ENCODE measurements at regions not wholly inside any gene's neighbourhood (a gene's known extent, or its start where the extent isn't known, plus 50 kb on each side); places are given as distances from the start of the nearest gene placed in this dataset.

DNA sequence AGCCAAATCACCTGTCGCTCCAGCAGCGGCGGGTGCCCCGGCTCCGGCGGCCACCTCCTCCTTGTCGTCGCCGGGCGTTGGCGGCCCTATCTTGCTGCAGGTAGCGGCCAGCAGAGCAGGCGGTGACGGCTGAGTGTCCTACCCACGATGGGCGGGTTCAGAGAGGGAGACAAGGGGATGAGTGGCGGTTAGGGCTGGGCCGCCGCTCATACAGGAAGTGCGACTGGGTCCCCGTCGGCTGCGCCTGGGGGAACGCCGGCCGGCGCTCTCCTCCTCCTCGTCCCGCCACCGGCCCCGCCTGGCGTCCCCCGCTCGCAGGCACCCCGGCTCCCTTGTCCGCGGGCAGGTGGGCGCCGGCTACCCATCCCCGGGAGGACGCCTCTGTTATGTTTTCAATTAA lies 1692.0 kb downstream of the SLITRK5 start:
- Histone ChIP-seq H3K4me3 (ENCODE audit: insufficient read depth, low read depth, low read length) (no peak overlapping the region), H4K20me1 (ENCODE audit: insufficient read depth, low read length) (no peaks in the 10 kb centered on the region), H4K5ac (ENCODE audit: low read depth, low read length) (no peak overlapping the region), H3K14ac (replicated peaks; ENCODE audit: low read depth, low read length) (no peak overlapping the region), H2AFZ (replicated peaks; ENCODE audit: low read length, poor library complexity) (no peak overlapping the region), H3K23ac (ENCODE audit: low read depth, low read length) (no peak overlapping the region), H3K27ac (ENCODE audit: insufficient read depth, low read length) (no peak overlapping the region), H2AK5ac (ENCODE audit: low read depth, low read length) (no peak overlapping the region), H2AK9ac (replicated peaks; ENCODE audit: low read depth, low read length, poor library complexity) (no peak overlapping the region), H3K27me3 (ENCODE audit: control insufficient read depth, insufficient read depth, low read length) (no peaks in the 10 kb centered on the region), H2BK120ac (ENCODE audit: low read depth, low read length) (no peak overlapping the region), H3K9ac (ENCODE audit: low read depth, low read length) (no peak overlapping the region), H4K91ac (ENCODE audit: insufficient read depth, low read depth, low read length) (no peak overlapping the region), H3K36me3 (ENCODE audit: control insufficient read depth, insufficient read depth, low read length) (no peaks in the 10 kb centered on the region), H3K79me1 (ENCODE audit: low read depth in 1 of 2, low read length in 2 of 2) (no peaks in the 10 kb centered on the region), H3K9me3 (ENCODE audit: control insufficient read depth, insufficient read depth, low read length) (no peaks in the 10 kb centered on the region; the same call in 1 of the 2 replicates), H2BK15ac (ENCODE audit: low read depth, low read length) (no peak overlapping the region), H3K9me1 (ENCODE audit: insufficient read depth, low read length) (no peaks in the 10 kb centered on the region), H3K4me2 (ENCODE audit: low read depth, low read length) (no peak overlapping the region), H2BK5ac (ENCODE audit: low read depth, low read length, poor library complexity, severe bottlenecking) (no peak overlapping the region), H3K56ac (ENCODE audit: extremely low read depth, insufficient read depth, low read length) (no peak overlapping the region), H3K4ac (ENCODE audit: low read depth, low read length) (no peak overlapping the region), H3K18ac (ENCODE audit: low read depth, low read length) (no peak overlapping the region), H3K4me1 (ENCODE audit: control insufficient read depth, insufficient read depth, low read length) (no peaks in the 10 kb centered on the region), H4K8ac (ENCODE audit: low read depth in 2 of 2, low read length in 2 of 2) (no peak overlapping the region), H2BK20ac (ENCODE audit: low read depth, low read length) (no peak overlapping the region)
- TF ChIP-seq NFE2L2 (IDR thresholded peaks at IDR 0.05; ENCODE audit: low read depth, low read length) (no peak), BHLHE40 (IDR thresholded peaks at IDR 0.05; ENCODE audit: low read depth, low read length) (no peak), RAD21 (IDR thresholded peaks at IDR 0.05; ENCODE audit: low read length) (no peak), SMC3 (IDR thresholded peaks at IDR 0.05; ENCODE audit: low read depth, low read length) (no peak), RFX5 (IDR thresholded peaks at IDR 0.05; ENCODE audit: low read depth, low read length) (no peak), CEBPB (IDR thresholded peaks at IDR 0.05; ENCODE audit: low read depth, low read length) (no peak), RCOR1 (IDR thresholded peaks at IDR 0.05; ENCODE audit: insufficient replicate concordance, low read length) (no peak), POLR2A (IDR thresholded peaks at IDR 0.05; ENCODE audit: low read depth, low read length) (no peak), CHD1 (IDR thresholded peaks at IDR 0.05; ENCODE audit: low read depth, low read length) (no peak)
- TF ChIP-seq, protein P1, sequence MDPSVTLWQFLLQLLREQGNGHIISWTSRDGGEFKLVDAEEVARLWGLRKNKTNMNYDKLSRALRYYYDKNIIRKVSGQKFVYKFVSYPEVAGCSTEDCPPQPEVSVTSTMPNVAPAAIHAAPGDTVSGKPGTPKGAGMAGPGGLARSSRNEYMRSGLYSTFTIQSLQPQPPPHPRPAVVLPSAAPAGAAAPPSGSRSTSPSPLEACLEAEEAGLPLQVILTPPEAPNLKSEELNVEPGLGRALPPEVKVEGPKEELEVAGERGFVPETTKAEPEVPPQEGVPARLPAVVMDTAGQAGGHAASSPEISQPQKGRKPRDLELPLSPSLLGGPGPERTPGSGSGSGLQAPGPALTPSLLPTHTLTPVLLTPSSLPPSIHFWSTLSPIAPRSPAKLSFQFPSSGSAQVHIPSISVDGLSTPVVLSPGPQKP (IDR thresholded peaks at IDR 0.05; ENCODE audit: borderline replicate concordance, low read depth, low read length): no peak
- TF ChIP-seq, protein P2, sequence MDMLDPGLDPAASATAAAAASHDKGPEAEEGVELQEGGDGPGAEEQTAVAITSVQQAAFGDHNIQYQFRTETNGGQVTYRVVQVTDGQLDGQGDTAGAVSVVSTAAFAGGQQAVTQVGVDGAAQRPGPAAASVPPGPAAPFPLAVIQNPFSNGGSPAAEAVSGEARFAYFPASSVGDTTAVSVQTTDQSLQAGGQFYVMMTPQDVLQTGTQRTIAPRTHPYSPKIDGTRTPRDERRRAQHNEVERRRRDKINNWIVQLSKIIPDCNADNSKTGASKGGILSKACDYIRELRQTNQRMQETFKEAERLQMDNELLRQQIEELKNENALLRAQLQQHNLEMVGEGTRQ (IDR thresholded peaks at IDR 0.05; ENCODE audit: low read depth, low read length): no peak
- no TSS peak for BruUV-seq (replicated peaks)
- POLR2A ChIA-PET (ENCODE audit: unreplicated experiment): no interaction called here
- WGBS, 2 experiments (ENCODE audit: extremely low coverage in 2 of 2, insufficient read length in 1 of 2): 100% methylated on average over 1 of the region's 41 CpGs; no CpG with 5 or more reads in 1 of the 2 experiments
- dilution Hi-C loops (cut with HindIII; ENCODE audit: low sequenced_read_pairs, unreplicated experiment): no loop called here
- no peak for ATAC-seq (ENCODE audit: low read depth)
- CTCF ChIA-PET: no interaction called here
- intact Hi-C loops (cut with micrococcal nuclease): loop anchor here (2.0 kb wide), 1 partner anchor 332 kb away; no protein-coding TSS in a partner anchor
- in situ Hi-C loops (cut with MboI; ENCODE audit: low sequenced_read_pairs): no loop called here
- DNase-seq: no peak

Measured in IMR-90 (cell line).